Adrenal gland (tissue), 9 donors: ENCODE measurements at regions not wholly inside any gene's neighbourhood (a gene's known extent, or its start where the extent isn't known, plus 50 kb on each side); places are given as distances from the start of the nearest gene placed in this dataset.

Experiments
- DNase-seq, 7 donors: peaks; one replicate each; pipeline ENCODE4 v3.0.0-alpha.2; 2019 to 2020
- H3K27ac ChIP-seq, 5 donors: fragments of 200-600 bp; sonication (generic) in 4 of 5; 1 replicate in 3 of 5; 2 replicates in 2 of 5; pipeline versions ENCODE4 v1.5.1 to v1.8.0; 2016 to 2020; ENCODE audit warnings: mild to moderate bottlenecking in 1 of 5
- H3K27me3 ChIP-seq: fragments of 200-600 bp; 2 replicates; pipeline ENCODE4 v1.8.0; 2021
- H3K36me3 ChIP-seq, 2 donors: fragments of 200-600 bp; replicated peaks in 1 of 2; 1 replicate in 1 of 2; 2 replicates in 1 of 2; pipeline versions ENCODE4 v1.5.1 to v1.8.0; 2018 to 2022
- H3K4me1 ChIP-seq, 2 donors: fragments of 200-600 bp; replicated peaks in 1 of 2; 1 replicate in 1 of 2; 2 replicates in 1 of 2; pipeline versions ENCODE4 v1.5.1 to v1.8.0; 2018 to 2021
- H3K4me3 ChIP-seq, 4 donors: fragments of 200-600 bp; sonication (generic) in 3 of 4; one replicate each; pipeline ENCODE4 v1.5.1; 2016 to 2018
- H3K9me3 ChIP-seq, 3 donors: fragments of 200-600 bp; sonication (generic) in 1 of 3; replicated peaks in 1 of 3; 1 replicate in 2 of 3; 2 replicates in 1 of 3; pipeline versions ENCODE4 v1.5.1 to v1.8.0; 2016 to 2021
- CTCF ChIP-seq, 6 experiments: fragments of 450-650 bp in 4 of 6; fragments of 200-600 bp in 2 of 6; sonication (generic) in 1 of 6; IDR thresholded peaks; 1 replicate in 5 of 6; 2 replicates in 1 of 6; pipeline versions ENCODE4 v1.5.1 to v1.8.0; 2016 to 2021; ENCODE audit warnings: antibody characterized with exemption in 6 of 6, mild to moderate bottlenecking in 2 of 6, moderate library complexity in 1 of 6
- POLR2A ChIP-seq, 2 donors: fragments of 450-650 bp; IDR thresholded peaks; one replicate each; pipeline ENCODE4 v1.6.1; 2017; ENCODE audit warnings: antibody characterized with exemption in 2 of 2, mild to moderate bottlenecking in 2 of 2, moderate library complexity in 1 of 2
- whole genome bisulfite sequencing, 4 donors: extraction: QIAGEN DNeasy Blood & Tissue Kit in 2 of 4; methylation state at CpG; one replicate each; pipeline versions ENCODE4 v1.1.5 to v1.1.7; 2013 to 2017; 5-methylcytosine and 5-hydroxymethylcytosine counted together
- intact Hi-C, 2 donors: fragments of 100-400 bp; cut with DNase I; formaldehyde crosslinking; loops; one replicate each; pipeline versions ENCODE4 v1.14.1 to v1.15.0; 2022 to 2023
- donor health status: healthy with polysubstance abuse.
- donor health status: Bipolar disorder and iron deficiency.
- donor health status: DM: yes; HTN: yes; CAD: no.
- donor health status: DM: no; HTN: no; CAD: no.
- donor health status: DM: no; HTN: no; CAD: no.

GRCh38 chrY:8705636-8706300 is 631.5 kb upstream of the TSPY4 start:
- DNase-seq: no peak
- intact Hi-C loops: no loop called here
- Histone ChIP-seq H3K9me3 (no peaks in the 10 kb centered on the region), H3K36me3 (no peaks in the 10 kb centered on the region), H3K4me3 (no peak overlapping the region), H3K27ac (no peak overlapping the region), H3K27me3 (no peaks in the 10 kb centered on the region), H3K4me1 (no peaks in the 10 kb centered on the region)
- WGBS, 4 donors: 67 to 69% methylated on average over 5 to 8 of the region's 8 CpGs; no CpG with 5 or more reads in 2 of the 4 donors
- TF ChIP-seq CTCF (IDR thresholded peaks at IDR 0.05): no peak
- TF ChIP-seq POLR2A (IDR thresholded peaks at IDR 0.05): no peak

GRCh38 chrY:8712296-8712695 is 625.0 kb upstream of the TSPY4 start:
- no peaks in the 10 kb centered on the region for H3K4me1 ChIP-seq
- no peaks in the 10 kb centered on the region for H3K27me3 ChIP-seq
- H3K9me3 ChIP-seq: no peaks in the 10 kb centered on the region
- no peaks in the 10 kb centered on the region for H3K36me3 ChIP-seq
- no peak overlapping the region for H3K4me3 ChIP-seq
- intact Hi-C loops: no loop called here
- DNase-seq: no peak
- no peak for TF ChIP-seq POLR2A (IDR thresholded peaks at IDR 0.05)
- TF ChIP-seq CTCF (IDR thresholded peaks at IDR 0.05): no peak
- 24 to 30% methylated on average over 1 of the region's 1 CpG; no CpG with 5 or more reads in 2 of the 4 donors for WGBS, 4 donors
- H3K27ac ChIP-seq: no peak overlapping the region

- H3K4me1 ChIP-seq: no peaks in the 10 kb centered on the region
- no peak for TF ChIP-seq POLR2A (IDR thresholded peaks at IDR 0.05)
- no peak for TF ChIP-seq CTCF (IDR thresholded peaks at IDR 0.05)
- H3K36me3 ChIP-seq: no peaks in the 10 kb centered on the region
- intact Hi-C loops: no loop called here
- DNase-seq: no peak
- H3K9me3 ChIP-seq: no peaks in the 10 kb centered on the region
- 50 to 51% methylated on average over 3 of the region's 3 CpGs; no CpG with 5 or more reads in 2 of the 4 donors for WGBS, 4 donors
- no peak overlapping the region for H3K4me3 ChIP-seq
- no peak overlapping the region for H3K27ac ChIP-seq
- H3K27me3 ChIP-seq: no peaks in the 10 kb centered on the region
These were observed 622.0 kb upstream of the TSPY4 start for GRCh38 chrY:8715226-8715625.

GRCh38 chrY:8726616-8727015 is 610.6 kb upstream of the TSPY4 start:
- no peaks in the 10 kb centered on the region for H3K27me3 ChIP-seq
- H3K9me3 ChIP-seq: no peaks in the 10 kb centered on the region

More at GRCh38 chrY:8726616-8727015, 610.6 kb upstream of the TSPY4 start:
- intact Hi-C loops: no loop called here
- TF ChIP-seq POLR2A (IDR thresholded peaks at IDR 0.05) (no peak), CTCF (IDR thresholded peaks at IDR 0.05) (no peak)
- Histone ChIP-seq H3K4me1 (no peaks in the 10 kb centered on the region), H3K36me3 (no peaks in the 10 kb centered on the region), H3K4me3 (no peak overlapping the region), H3K27ac (no peak overlapping the region)
- no peak for DNase-seq
- 55 to 67% methylated on average over 5 to 6 of the region's 6 CpGs; no CpG with 5 or more reads in 2 of the 4 donors for WGBS, 4 donors
